Activated effector memory CD4-positive, alpha-beta T cell treated with anti-CD3 and anti-CD28 coated beads, Interleukin-2, amount 50 U/mL, for 16 hours (primary cell): ENCODE measurements at regions not wholly inside any gene's neighbourhood (a gene's known extent, or its start where the extent isn't known, plus 50 kb on each side); places are given as distances from the start of the nearest gene placed in this dataset.

Experiments
- DNase-seq: peaks from one replicate; pipeline ENCODE4 v3.0.0-alpha.2; 2020

DNA sequence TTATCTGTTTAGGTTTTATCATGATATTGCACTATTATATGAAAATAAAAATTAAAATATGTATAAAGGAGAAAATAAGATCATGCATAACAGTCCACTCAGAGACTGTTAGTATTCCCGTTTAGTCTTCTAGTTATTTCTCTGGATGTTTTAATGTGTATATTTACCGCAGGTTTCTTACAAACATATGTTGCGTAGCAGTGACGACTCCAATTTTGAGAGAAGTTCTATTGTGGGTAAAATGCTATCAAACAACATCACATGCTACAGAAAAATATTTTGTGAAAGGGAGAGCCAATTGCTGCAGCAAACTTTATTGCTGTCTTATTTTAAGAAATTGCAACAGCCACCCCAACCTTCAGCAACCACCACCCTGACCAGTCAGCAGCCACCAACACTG, 72.4 kb upstream of the NXT1 start:
- DNase-seq, result no peak

DNA sequence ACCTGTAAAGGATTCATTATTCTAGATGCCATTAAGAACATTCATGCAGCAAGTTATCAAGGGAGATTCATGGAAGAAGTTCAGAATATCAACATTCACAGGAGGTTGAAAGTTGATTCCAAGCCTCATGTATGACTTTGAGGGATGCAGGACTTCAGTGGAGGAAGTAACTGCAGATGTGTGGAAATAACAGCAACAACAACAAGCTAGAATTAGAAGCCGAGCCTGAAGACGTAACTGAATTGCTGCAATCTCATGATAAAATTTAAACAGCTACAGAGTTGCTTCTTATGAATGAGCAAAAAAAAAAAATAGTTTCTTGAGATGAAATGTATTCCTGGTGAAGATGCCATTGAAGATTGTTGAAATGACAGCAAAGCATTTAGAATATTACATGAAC, 73.3 kb upstream of the NXT1 start:
- no peak for DNase-seq

DNA sequence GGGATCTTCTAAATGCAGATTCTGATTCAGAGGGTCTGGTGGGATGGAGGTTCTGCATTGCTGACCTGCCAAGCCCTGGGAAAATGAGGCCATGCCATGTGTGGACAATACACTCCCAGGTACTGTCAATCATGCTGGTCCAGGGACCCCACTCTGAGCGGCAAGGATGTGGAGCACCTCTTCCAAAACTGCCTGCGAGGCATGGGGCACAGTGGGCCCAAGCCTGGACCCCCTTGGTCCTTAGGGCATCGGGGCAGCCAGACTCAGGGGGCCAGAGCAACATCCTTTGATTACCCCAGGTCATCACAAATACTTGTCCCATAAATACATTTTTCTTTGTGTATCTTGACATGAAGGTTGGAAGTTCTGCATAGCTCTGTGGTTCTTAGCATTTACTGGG, 76.8 kb upstream of the NXT1 start:
- no peak for DNase-seq

DNA sequence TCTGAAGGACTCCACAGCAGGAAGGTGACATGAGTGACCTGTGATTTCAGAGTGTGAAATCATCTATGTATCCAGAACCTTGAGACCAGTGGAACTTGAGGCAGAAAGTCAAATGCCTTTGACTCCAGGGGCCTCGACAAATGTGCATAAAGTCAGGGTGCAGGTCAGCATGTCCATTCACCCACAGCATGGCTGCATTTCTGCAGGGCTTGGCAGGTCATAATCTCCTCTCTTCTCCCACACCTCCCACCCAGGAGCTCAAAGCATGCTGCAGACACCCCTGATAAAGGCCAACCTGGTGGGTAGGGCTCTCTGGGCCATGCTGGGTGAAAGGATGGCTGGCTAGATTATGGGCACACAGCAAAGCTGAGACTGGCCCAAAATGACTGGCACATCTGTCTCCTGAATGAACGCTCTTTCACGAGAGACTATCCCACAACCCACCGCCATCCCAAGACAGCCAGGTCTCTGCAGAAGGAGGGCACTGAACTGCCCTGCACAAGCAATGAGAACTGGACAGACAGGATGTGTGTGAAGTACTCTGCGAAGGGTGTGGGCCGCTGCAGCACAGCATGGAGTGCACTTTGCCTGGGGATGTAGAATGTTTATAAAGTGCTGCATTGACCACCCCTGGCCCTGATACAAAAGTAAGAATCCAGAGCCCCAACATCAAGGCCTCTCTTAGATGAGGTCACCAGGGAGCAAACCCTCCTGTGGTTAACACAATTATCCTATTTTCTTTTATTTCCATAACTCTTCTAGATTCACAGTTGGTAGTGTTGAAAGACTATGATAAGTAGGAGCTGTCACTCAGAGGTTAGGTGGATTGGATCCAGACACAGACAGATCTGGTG, 78.2 kb upstream of the NXT1 start:
- DNase-seq, result no peak

DNA sequence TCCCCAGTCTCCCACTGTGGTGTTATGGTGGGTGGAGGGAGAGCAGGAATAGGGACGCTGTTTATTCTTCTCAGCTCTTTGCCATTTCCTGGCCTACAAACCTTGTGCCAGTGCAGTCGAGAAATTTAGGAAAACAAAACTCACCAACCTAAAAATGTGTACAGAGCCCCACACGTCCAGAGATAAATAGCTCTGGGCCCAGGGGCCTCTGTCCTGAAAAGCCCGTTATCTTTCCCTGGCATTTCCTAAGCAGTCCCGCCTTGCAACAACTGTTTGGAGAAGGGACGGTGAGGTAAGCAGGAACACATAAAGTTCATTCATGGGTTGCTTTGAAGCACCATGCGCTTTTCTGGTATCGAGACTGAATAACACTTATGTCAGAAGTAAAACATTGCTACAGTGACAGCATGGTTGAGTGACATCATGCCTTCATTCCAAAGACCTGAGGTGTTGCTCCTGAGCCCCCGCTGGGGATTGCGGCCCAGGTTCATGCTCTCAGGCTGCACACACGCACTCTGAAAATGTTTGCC, 80.1 kb upstream of the NXT1 start:
- DNase-seq, result no peak

DNA sequence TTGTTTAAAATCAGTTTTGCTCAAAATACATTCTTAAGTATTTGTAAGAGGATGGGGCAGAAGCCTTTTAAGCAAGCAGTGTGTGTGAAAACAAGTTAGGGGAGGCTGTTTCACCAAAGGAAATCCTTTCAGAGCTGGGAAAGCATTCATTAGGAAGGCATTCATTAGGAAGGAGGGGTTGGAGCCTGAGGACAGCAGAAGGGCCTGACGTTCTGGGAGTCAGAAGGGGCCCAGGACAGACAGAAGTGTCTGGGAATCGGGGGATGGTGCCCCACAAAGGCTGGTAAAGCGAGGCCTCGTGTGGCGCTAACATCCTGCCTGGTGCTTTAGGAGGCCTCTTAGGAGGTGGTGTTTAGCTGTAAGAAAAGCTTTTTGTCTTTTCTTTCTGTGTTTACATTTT, 80.6 kb upstream of the NXT1 start:
- DNase-seq, result no peak

DNA sequence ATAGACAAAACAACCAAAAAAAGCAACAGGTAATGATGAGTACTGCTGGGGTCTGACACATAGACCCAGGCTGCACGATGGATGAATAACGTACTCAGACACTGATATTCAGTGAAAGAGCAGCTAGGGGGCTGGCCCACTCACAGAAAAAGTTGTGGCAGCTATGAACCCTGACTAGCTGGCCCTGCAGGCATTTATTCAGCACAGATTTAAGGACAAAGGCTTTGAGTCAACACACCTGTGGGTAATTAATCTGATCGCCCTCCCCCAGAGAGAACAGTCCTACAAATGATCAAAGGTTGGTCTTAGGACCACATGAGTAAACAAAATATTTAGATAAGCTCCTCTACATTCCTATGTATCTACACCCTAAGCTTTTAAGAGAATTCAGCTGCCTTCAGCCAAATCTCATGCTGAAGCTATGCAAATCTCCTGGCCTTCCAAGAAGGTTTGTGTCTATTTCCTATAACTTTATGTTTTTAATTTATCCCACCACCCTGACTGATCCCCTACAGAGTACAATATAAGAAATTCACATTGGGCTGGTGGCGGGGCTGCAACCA, 81.7 kb upstream of the NXT1 start:
- DNase-seq, result no peak

DNA sequence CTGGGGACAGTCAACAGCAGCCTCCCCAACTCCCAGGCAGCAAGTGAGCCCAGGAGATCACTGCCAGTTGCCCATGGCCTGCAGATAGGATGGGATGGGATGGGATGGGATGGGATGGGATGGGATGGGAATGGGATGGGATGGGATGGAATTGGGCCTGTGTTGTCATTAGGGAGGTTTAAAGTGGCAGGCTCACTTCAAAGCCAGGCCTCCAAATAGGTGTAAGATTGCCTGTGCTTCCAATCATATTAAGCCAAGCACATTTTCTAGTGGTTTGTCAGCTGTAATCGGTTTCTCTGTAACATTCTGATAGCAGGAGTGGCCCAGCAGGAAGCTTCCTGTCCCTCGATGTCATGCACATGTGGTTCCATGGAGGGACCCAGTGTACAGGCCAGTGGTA, 82.7 kb upstream of the NXT1 start:
- no peak for DNase-seq

DNA sequence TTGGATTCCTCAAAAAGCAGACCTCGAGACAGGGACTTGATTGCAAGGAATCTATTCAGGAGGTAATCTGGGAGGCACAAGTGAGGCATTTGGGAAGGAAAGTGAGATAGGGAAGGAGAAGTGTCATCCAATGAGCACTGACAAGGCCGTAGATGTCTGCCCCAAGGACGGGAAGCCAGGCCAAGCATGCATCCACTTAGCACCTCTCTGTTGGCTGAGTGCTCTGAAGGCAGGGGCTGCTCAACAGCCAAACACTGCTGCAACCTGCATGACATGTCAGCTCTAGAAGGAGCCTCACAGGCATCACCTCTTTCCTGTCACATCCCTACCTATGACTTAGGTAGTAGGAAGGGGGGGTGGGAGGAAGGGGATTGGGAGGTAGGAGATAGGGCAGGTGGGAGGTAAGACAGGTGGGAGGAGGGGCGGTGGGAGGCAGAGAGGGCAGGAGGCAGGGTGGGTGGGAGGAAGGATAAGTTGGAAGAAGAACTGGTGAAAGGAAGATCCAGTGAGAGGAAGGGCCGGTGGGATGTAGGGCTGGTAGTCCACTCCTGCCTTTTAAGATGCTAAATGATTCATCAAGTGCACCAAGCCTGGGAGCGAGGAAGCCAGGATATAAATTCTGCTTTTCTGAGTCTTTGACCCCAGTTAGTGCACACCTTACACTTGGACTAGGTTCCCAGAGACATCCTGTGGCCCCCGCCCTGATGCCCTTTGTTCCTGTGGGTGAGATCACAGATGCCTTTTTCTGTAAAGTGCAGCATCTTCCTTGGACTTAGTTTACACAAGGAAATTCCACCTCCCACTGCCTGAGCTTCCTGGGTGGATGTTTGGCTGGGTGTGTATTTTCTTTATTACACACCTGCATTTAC, 83.8 kb upstream of the NXT1 start:
- no peak for DNase-seq

DNA sequence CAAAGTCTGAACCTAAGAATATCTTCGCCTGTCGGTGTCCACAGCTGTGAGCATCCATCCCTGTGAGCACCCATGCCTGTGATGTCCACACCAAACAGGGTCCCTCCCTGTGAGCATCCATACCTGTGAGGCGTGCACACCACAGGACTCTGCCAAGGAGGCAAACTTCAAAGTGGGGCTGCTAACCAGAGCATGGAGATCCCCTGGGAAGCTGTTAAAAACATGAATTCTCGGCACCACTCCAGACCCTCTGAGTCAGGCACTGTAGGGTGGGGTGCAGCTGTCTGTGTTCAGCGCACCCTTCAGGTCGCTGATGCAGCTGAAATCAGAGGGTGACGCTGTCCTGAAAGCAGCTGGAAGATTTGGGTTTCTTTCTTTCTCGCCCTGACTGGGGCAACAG, 85.4 kb upstream of the NXT1 start:
- DNase-seq, result no peak

DNA sequence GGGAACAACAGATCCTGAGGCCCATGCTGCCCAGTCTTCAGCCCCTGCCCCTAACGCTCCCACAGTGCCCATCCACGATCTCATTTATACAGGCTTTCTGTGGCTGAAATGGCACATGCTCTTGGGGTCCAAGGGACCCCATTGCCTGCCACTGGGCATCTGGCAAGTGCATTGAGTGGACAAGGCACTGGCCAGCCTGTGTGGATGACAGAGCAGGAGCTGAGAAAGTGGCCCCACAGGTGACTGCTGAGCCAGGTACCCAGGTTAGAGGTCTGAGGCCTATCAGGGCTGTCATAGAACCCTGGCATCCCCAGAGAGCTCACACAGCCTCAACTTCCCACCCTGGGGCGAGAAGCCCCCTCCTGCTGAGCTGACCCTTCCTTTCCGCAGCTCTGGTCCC, 86.0 kb upstream of the NXT1 start:
- no peak for DNase-seq

DNA sequence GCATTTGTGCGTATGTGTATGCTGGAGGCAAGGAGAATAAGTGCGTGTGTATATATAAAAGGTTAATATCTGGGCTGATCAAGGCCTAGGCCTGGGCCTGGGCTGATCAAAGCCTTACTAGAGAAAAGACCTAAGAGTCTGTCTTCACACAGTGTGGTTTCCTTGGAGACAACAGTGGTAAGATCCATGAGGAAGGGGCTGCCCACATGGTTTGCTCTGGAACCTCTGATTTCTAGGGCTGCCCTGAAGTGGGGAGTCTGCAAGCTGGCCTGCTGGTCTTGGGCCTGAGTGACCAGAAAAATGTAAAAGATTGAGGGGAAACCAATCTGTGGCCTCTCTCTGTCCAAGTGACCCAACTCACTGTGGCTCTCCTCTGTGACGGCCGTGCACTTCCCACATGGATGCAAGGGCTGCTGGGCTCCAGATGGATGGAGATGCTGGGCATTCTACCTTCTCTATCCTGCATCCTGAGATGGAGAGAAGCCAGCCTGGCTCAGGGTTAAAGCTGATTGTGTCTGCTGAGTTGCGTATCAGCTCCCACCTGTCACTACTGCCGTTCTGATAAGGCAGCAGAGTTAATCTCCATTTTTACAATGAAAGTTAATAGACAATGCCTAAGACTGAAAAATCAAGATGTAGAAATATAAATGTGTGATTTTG, 90.3 kb upstream of the NXT1 start:
- DNase-seq, result no peak

DNA sequence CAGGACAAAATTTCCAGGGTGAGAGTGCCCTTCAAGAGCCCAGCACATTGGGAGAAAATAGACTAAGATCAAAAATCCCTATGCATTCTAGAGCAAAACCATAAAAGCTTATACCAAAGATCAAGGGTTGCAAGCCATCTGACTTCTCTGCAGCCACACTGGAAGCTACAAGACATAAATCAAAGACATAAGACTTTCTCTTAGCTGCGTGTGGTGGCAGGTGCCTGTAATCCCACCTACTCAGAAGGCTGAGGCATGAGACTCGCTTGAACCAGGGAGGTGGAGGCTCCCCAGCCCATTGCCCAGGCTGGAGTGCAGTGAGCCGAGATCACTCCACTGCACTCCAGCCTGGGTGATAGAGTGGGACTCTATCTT, 91.9 kb upstream of the NXT1 start:
- DNase-seq, result no peak

DNA sequence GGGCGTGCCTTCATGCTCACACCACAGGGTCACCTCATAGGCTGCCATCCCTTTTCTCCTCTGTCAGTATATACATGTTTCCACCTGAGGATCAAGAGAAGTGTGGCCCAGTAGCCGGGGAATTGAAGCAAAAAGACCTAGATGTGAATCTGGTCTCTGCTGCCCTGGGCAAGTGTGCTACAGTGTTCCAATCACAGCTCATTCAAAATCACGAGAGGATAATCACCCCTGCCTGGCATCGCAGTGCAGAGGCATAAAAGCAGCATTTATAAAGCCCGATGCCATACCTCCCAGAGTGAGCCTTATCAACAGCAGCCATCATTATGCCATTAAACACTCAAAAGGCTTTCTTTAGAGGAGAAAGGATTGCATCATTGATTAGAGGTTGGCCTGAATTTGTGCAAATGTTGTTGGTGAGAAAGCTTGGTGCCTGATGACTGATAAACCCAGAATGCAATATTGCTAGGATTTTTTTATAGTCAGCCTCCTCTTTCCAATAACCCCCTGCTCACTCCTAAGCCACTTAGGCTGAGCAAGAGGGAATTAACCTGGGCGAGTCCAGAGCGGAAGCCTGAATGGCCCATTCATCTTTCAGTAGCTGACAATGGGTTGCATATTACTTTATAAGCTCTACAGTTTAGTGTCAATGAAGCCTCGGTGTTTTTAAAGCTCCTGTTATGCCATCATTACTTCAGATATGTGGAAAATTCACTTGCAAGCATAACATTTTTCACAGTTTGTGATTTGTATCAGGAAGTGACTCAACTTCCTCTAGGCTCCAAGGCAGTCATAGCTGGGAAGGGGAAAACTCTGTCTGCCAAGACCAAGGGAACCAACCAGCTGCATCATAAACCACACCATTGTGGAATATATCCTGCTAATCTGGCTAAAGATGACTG, 92.5 kb upstream of the NXT1 start:
- no peak for DNase-seq

DNA sequence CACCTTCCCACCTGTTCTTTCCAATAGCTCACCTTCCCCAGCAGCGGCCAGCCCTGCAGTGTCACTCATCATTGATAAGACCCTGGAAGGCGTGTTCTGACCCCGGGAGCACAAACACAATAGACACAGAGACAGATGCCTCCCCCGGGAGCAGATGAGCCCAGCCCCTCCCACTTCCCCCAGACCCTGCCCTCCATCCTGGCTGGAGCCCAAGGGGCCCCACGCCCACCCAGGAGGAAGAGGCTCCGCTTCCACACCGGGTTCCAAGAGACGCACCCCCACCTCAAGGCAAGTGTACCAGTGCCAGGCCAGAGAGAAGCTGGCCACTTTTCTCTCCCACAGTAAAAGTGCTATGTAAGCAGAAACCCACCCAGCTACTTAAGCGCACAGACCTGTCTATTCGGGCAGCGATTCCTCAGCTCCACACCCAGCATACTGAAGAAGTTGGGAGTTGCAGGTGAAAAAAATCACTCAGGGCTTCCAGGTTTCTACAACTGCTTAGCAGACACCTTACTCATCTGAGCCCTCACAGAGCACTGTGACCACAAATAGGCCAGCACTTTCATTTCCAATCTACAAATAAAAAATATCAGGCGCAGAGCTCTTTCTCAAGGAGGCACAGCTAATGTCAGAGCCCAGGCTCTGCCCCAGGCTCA, 93.4 kb upstream of the NXT1 start:
- no peak for DNase-seq

DNA sequence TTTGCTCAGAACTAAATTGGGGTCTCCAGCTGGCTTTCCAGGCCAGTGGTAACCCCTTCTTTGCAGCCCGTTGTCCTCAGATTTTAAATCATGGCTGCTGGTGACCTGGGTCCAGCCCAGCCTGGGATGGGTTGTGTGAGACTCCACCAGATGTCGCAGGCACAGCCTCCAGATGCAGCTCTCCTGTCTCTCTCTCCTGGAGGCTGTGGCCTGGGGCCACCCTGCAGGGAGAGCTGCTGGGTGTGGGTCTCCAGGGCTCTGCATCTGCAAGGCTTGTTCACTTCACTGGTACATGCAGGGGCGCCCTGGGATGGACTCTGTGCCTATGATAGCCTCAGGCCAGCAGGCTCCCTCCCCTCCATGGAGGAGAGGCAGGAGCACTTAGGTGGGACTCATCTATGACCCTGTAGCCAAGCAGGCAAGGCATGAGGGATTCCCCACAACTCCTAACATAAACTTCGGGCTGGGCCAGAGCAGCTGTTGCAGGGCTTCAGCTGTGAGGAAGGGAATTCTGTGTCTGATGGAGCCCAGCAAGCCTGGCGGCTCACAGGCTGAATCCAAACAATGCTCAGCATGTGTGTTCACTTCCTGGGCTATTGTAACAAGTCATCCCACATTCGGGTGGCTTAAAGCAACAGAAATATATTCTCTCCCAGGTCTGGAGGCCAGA, 94.7 kb upstream of the NXT1 start:
- DNase-seq, result no peak

DNA sequence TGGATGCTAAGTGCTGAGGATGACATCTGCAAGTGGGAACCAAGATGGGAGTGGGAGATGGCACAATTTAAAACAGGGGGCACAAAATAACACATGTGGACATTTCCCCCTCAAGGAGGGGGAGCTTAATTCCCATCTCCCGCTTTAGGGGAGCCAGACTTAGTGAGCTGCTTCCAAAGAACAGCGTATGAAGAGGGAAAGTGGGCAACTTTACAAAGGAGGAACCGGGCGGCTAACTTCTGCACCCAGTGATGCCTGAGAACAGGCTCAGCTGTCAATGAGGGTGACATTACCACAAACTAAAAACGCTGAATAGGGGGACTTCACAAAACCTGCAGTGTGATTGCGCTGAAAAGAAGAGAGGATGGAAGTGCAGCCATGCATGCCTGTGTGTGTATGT, 95.5 kb upstream of the NXT1 start:
- no peak for DNase-seq

DNA sequence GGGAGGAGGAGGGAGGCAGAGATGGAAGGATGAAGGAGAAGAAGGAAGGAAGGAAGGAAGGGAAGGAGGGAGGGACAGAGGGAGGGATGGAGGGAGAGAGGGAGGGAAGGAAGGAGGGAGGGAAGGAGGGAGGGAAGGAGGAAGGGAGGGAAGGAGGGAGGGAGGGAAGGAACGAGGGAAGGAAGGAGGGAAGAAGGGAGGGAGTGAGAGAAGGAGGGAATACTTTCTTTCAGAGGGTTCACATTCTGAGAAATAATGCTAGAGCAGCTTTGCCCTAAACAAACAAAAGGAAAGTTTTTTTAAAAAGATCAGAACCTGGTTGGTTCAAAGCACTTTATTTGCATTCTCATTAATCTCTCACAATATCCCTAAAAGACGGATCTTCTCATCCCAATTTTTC, 96.1 kb upstream of the NXT1 start:
- no peak for DNase-seq

DNA sequence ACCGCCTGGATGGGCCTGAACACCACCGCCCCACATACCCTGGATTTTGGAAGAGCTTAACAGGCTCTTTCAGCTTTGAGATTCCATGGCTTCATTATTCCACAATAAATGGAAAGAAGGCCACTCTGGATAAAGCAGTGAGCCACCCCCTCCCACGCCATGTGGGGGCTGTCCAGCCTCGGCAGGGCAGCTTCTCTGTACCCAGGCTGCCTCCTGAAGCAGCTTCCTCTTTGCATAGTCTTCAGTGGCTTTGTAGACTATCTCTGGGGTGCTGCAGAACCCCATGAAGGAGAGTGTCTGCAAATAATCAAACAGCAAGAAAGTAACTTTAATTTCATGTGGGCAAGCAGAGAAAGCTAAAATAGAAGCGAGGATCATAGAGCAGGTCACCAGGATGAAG, 96.6 kb upstream of the NXT1 start:
- no peak for DNase-seq

DNA sequence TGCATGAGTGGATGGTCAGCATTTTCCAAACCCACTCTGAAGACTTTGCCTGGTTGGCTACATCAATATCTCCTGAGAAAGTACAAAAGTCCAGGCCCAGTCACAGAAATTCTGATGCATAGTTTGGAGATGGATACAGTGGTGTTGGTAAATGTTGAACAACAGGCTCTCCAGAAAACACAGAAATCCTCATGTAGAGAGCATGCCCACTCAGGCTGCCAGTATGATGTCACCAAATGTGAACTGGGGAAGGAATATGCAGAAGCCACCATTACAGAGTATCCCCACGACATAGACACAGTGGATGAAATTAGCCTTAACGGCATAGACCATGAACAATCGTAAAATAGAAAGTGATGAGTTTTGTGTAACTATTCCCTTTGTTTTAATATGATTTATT, 97.1 kb upstream of the NXT1 start:
- DNase-seq, result no peak

DNA sequence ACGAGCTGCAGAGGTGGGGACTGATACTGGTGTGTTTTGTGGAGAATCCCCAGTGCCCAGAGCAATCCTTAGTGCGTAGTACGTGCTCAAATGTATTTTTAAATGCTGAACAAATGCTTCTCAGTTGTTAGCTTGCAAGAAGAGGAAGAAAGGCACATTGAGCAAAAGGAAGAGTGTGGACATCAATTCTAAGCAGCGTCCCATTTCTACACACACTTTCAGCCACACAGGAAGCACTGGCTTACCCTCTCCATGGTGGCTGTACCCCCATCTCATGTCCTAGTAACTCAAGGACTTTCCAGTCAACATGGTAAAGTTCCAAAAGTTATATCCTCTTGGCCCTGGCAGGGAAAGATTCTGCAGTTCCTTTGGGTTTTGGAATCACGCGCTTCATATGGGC, 98.8 kb upstream of the NXT1 start:
- DNase-seq, result no peak
